ENCODE measurements at regions not wholly inside any gene's neighbourhood (a gene's known extent, or its start where the extent isn't known, plus 50 kb on each side); places are given as distances from the start of the nearest gene placed in this dataset.

DNA sequence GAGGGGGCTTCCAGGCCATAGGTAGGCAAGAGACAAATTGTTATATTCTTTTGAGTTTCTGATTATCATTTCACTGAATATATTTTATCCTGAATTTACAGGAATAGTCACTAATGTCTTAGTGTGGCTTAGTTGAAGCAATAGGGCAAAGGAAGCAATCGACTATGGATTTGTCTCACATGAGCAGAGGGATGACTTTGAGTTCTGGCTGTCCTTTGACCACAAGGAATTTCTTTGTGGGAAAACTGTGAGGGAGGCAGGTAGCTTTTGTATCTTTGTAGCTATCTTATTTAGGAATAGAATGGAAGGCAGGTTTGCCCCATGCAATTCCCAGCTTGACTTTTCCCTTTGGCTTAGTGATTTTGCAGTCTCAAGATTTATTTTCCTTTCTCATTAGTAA lies 207.3 kb upstream of the ANXA10 start:
- no peak for TF ChIP-seq BACH2 (CRISPR knock-in tag; IDR thresholded peaks at IDR 0.05; ENCODE audit: borderline replicate concordance)
- TF ChIP-seq OSR1 (CRISPR knock-in tag; IDR thresholded peaks at IDR 0.05) = no peak
- no peak for TF ChIP-seq ESRRG (CRISPR knock-in tag; IDR thresholded peaks at IDR 0.05)
- no peak for TF ChIP-seq TCF4 (CRISPR knock-in tag; IDR thresholded peaks at IDR 0.05; ENCODE audit: borderline replicate concordance)
- no peak for TF ChIP-seq ISL1 (CRISPR knock-in tag; IDR thresholded peaks at IDR 0.05)
- no peak for TF ChIP-seq ZC3H10 (CRISPR knock-in tag; IDR thresholded peaks at IDR 0.05)
- no peak for TF ChIP-seq ZNF70 (CRISPR knock-in tag; IDR thresholded peaks at IDR 0.05)
- ATAC-seq = no peak

DNA sequence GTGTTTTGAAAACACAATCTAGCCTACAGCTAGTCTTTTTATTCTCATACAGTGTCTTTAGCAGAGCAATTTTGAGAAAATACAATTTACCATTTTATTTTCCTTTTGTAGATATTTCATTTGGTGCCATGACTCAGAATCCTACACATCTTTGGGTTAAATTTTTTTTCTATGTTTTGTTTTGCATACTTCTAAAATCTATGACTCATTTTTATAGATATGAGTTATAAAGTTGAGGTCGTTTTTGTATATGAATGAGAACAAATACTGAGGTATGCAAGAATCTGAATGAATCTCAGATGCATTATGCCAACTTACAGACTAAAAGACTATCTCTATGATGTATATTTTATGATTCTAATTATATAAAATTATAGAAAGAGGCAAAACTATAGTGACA lies 206.5 kb upstream of the ANXA10 start:
- TF ChIP-seq ISL1 (CRISPR knock-in tag; IDR thresholded peaks at IDR 0.05) = no peak
- no peak for TF ChIP-seq ZFP30 (CRISPR knock-in tag; IDR thresholded peaks at IDR 0.05)
- TF ChIP-seq, protein P1, sequence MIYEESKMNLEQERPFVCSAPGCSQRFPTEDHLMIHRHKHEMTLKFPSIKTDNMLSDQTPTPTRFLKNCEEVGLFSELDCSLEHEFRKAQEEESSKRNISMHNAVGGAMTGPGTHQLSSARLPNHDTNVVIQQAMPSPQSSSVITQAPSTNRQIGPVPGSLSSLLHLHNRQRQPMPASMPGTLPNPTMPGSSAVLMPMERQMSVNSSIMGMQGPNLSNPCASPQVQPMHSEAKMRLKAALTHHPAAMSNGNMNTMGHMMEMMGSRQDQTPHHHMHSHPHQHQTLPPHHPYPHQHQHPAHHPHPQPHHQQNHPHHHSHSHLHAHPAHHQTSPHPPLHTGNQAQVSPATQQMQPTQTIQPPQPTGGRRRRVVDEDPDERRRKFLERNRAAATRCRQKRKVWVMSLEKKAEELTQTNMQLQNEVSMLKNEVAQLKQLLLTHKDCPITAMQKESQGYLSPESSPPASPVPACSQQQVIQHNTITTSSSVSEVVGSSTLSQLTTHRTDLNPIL (CRISPR knock-in tag; IDR thresholded peaks at IDR 0.05; ENCODE audit: low read depth) = no peak
- TF ChIP-seq ZNF565 (CRISPR knock-in tag; conservative IDR thresholded peaks at IDR 0.05; ENCODE audit: low read depth) = no peak
- TF ChIP-seq RARB (CRISPR knock-in tag; IDR thresholded peaks at IDR 0.05) = no peak
- TF ChIP-seq ARNTL (CRISPR knock-in tag; IDR thresholded peaks at IDR 0.05; ENCODE audit: borderline replicate concordance, low read depth) = no peak
- no peak for TF ChIP-seq CSDC2 (CRISPR knock-in tag; IDR thresholded peaks at IDR 0.05)
- TF ChIP-seq, protein P2, sequence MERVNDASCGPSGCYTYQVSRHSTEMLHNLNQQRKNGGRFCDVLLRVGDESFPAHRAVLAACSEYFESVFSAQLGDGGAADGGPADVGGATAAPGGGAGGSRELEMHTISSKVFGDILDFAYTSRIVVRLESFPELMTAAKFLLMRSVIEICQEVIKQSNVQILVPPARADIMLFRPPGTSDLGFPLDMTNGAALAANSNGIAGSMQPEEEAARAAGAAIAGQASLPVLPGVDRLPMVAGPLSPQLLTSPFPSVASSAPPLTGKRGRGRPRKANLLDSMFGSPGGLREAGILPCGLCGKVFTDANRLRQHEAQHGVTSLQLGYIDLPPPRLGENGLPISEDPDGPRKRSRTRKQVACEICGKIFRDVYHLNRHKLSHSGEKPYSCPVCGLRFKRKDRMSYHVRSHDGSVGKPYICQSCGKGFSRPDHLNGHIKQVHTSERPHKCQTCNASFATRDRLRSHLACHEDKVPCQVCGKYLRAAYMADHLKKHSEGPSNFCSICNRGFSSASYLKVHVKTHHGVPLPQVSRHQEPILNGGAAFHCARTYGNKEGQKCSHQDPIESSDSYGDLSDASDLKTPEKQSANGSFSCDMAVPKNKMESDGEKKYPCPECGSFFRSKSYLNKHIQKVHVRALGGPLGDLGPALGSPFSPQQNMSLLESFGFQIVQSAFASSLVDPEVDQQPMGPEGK (CRISPR knock-in tag; IDR thresholded peaks at IDR 0.05; ENCODE audit: borderline replicate concordance) = no peak
- TF ChIP-seq BACH2 (CRISPR knock-in tag; IDR thresholded peaks at IDR 0.05; ENCODE audit: borderline replicate concordance) = no peak
- TF ChIP-seq OSR1 (CRISPR knock-in tag; IDR thresholded peaks at IDR 0.05) = no peak
- TF ChIP-seq GLIS3 (CRISPR knock-in tag; IDR thresholded peaks at IDR 0.05) = no peak
- TF ChIP-seq ZNF8 (CRISPR knock-in tag; IDR thresholded peaks at IDR 0.05) = no peak
- TF ChIP-seq, protein P3, sequence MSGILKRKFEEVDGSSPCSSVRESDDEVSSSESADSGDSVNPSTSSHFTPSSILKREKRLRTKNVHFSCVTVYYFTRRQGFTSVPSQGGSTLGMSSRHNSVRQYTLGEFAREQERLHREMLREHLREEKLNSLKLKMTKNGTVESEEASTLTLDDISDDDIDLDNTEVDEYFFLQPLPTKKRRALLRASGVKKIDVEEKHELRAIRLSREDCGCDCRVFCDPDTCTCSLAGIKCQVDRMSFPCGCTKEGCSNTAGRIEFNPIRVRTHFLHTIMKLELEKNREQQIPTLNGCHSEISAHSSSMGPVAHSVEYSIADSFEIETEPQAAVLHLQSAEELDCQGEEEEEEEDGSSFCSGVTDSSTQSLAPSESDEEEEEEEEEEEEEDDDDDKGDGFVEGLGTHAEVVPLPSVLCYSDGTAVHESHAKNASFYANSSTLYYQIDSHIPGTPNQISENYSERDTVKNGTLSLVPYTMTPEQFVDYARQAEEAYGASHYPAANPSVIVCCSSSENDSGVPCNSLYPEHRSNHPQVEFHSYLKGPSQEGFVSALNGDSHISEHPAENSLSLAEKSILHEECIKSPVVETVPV (CRISPR knock-in tag; IDR thresholded peaks at IDR 0.05) = no peak
- TF ChIP-seq, protein P4, sequence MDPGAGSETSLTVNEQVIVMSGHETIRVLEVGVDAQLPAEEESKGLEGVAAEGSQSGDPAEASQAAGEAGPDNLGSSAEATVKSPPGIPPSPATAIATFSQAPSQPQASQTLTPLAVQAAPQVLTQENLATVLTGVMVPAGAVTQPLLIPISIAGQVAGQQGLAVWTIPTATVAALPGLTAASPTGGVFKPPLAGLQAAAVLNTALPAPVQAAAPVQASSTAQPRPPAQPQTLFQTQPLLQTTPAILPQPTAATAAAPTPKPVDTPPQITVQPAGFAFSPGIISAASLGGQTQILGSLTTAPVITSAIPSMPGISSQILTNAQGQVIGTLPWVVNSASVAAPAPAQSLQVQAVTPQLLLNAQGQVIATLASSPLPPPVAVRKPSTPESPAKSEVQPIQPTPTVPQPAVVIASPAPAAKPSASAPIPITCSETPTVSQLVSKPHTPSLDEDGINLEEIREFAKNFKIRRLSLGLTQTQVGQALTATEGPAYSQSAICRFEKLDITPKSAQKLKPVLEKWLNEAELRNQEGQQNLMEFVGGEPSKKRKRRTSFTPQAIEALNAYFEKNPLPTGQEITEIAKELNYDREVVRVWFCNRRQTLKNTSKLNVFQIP (CRISPR knock-in tag; IDR thresholded peaks at IDR 0.05; ENCODE audit: borderline replicate concordance, low read depth) = no peak
- TF ChIP-seq ZNF70 (CRISPR knock-in tag; IDR thresholded peaks at IDR 0.05) = no peak
- TF ChIP-seq TCF4 (CRISPR knock-in tag; IDR thresholded peaks at IDR 0.05; ENCODE audit: borderline replicate concordance) = no peak
- no peak for TF ChIP-seq TOX (CRISPR knock-in tag; IDR thresholded peaks at IDR 0.05; ENCODE audit: borderline replicate concordance)
- no peak for ATAC-seq

DNA sequence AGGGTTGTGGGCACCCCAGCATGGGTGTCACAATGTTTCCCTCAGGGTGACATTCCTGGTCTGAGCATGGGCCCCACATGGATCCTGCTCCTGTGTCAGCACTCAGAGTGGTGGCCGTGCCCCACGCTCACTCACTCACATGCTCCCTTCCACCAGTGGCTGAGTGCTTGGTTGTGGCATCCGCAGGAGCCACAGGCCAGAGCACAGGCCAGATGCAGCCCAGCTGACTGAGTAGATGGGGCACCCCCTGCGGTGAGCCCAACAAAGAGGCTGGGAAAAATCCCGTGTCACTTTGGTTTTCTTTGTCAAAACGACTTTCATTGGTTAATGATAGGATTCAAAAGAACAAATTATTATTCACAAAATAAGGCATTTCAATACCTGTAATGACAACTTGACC lies 204.6 kb upstream of the ANXA10 start:
- TF ChIP-seq ESRRG (CRISPR knock-in tag; IDR thresholded peaks at IDR 0.05) (no peak), GLIS3 (CRISPR knock-in tag; IDR thresholded peaks at IDR 0.05) (no peak), ZNF8 (CRISPR knock-in tag; IDR thresholded peaks at IDR 0.05) (no peak), ARNTL (CRISPR knock-in tag; IDR thresholded peaks at IDR 0.05; ENCODE audit: borderline replicate concordance, low read depth) (no peak), SNAI2 (CRISPR knock-in tag; IDR thresholded peaks at IDR 0.05) (no peak)
- TF ChIP-seq, protein P1 (CRISPR knock-in tag; IDR thresholded peaks at IDR 0.05; ENCODE audit: low read depth) = no peak
- no peak for ATAC-seq

DNA sequence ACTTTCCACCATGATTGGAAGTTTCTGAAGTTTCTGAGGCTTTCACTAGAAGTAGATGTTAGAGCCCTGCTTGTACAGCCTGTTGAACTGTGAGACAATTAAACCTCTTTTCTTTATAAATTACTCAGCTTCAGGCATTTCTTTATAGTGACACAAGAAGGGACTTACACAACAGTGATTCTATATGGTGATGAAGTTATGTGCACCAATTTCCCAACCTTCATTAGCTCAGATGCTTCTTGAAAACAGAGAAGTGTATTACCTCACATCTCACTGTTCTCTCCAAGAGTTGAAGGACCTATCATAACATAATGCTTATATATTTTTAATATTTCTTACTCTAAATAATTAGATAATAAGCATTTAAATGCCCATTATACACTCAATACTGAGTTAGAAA lies 202.1 kb upstream of the ANXA10 start:
- ATAC-seq = no peak
- TF ChIP-seq PPARA (CRISPR knock-in tag; IDR thresholded peaks at IDR 0.05; ENCODE audit: borderline replicate concordance) = no peak
- no peak for TF ChIP-seq ZNF565 (CRISPR knock-in tag; conservative IDR thresholded peaks at IDR 0.05; ENCODE audit: low read depth)
- no peak for TF ChIP-seq GLIS3 (CRISPR knock-in tag; IDR thresholded peaks at IDR 0.05)
- TF ChIP-seq ESRRG (CRISPR knock-in tag; IDR thresholded peaks at IDR 0.05) = no peak
- TF ChIP-seq ZFP3 (CRISPR knock-in tag; IDR thresholded peaks at IDR 0.05) = no peak
- no peak for TF ChIP-seq RARB (CRISPR knock-in tag; IDR thresholded peaks at IDR 0.05)
- TF ChIP-seq, protein P2 (CRISPR knock-in tag; IDR thresholded peaks at IDR 0.05; ENCODE audit: borderline replicate concordance) = no peak
- no peak for TF ChIP-seq ISL1 (CRISPR knock-in tag; IDR thresholded peaks at IDR 0.05)
- TF ChIP-seq, protein P4 (CRISPR knock-in tag; IDR thresholded peaks at IDR 0.05; ENCODE audit: borderline replicate concordance, low read depth) = no peak

Data from SK-N-SH treated with all-trans-retinoic acid at 6 μM for 48 hours (cell line).